ENCODE measurements at regions not wholly inside any gene's neighbourhood (a gene's known extent, or its start where the extent isn't known, plus 50 kb on each side); places are given as distances from the start of the nearest gene placed in this dataset.

DNA sequence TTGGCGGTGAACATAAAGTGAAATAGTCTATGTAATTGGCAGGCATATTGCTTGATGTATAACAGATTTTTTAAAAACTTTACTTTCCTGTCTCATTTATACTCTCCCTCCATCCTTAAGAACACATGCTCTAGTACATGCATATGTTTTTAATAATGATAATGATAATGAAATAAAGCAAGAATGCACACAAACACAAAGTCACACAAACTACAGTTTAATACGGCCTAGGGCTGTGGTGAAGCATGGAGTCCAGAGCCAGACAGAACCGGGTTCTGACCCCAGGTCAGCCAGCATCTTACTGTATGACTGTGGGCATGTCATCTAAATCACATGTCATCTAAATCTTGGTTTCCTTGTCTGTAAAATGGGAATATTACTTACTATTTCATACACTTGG lies 324.9 kb upstream of the NFIA start:
- Histone ChIP-seq H3K4me3 (no peak overlapping the region), H3K27me3 (no peaks in the 10 kb centered on the region), H3K4me1 (ENCODE audit: low read depth) (no peaks in the 10 kb centered on the region), H3K9me3 (ENCODE audit: low read depth) (no peaks in the 10 kb centered on the region), H3K27ac (no peak overlapping the region), H3K36me3 (no peaks in the 10 kb centered on the region)
- TF ChIP-seq, protein P1, sequence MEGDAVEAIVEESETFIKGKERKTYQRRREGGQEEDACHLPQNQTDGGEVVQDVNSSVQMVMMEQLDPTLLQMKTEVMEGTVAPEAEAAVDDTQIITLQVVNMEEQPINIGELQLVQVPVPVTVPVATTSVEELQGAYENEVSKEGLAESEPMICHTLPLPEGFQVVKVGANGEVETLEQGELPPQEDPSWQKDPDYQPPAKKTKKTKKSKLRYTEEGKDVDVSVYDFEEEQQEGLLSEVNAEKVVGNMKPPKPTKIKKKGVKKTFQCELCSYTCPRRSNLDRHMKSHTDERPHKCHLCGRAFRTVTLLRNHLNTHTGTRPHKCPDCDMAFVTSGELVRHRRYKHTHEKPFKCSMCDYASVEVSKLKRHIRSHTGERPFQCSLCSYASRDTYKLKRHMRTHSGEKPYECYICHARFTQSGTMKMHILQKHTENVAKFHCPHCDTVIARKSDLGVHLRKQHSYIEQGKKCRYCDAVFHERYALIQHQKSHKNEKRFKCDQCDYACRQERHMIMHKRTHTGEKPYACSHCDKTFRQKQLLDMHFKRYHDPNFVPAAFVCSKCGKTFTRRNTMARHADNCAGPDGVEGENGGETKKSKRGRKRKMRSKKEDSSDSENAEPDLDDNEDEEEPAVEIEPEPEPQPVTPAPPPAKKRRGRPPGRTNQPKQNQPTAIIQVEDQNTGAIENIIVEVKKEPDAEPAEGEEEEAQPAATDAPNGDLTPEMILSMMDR (IDR thresholded peaks at IDR 0.05; ENCODE audit: low read depth, low read length), result no peak
- DNase-seq (ENCODE audit: low read depth in 1 of 2, low spot score in 1 of 2), result no peak

DNA sequence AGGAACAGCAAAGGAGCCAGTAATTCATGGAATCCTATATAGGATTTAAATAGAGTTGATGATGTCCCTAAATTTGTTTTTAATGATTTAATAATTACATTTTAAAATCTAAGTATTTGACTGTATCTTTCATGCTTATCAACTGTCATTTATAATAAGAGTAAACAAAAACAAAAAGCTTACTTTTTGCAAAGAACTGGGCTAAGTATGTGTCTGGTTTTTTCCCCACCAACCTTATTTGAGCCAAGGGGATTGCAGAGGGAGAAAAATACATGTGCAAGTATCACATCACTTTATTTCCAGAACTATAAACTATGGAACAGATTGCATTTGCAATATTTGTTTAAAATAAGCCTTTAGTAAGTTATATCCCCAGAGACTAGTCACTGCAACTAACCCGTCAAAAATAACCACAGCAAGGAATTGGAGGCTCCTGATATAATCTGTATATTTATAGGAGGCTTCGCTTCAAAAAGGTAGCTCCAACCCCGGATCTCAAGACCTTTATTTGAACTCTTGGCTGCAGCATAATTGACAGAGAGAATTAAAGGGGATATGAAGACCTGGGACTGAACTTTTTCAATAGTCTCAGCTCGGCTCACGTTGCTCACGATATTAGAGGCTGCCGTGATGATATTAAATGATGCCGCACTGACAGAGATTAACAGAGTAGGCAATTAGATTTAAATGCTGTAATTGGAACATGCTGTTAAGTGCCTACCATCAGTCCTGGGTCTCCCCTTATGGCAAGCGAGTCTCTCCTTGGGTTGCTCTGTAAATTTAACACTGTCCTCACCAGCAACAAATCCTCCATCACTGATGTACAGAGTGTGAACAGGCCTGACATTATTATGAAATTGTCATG lies 329.1 kb upstream of the NFIA start:
- no peaks in the 10 kb centered on the region for H3K27me3 ChIP-seq
- H3K4me1 ChIP-seq (ENCODE audit: low read depth), result no peaks in the 10 kb centered on the region
- H3K36me3 ChIP-seq, result no peaks in the 10 kb centered on the region
- H3K9me3 ChIP-seq (ENCODE audit: low read depth), result no peaks in the 10 kb centered on the region
- TF ChIP-seq, protein P1 (IDR thresholded peaks at IDR 0.05; ENCODE audit: low read depth, low read length), result no peak
- H3K27ac ChIP-seq, result no peak overlapping the region
- no peak overlapping the region for H3K4me3 ChIP-seq
- DNase-seq (ENCODE audit: low read depth in 1 of 2, low spot score in 1 of 2), result no peak

DNA sequence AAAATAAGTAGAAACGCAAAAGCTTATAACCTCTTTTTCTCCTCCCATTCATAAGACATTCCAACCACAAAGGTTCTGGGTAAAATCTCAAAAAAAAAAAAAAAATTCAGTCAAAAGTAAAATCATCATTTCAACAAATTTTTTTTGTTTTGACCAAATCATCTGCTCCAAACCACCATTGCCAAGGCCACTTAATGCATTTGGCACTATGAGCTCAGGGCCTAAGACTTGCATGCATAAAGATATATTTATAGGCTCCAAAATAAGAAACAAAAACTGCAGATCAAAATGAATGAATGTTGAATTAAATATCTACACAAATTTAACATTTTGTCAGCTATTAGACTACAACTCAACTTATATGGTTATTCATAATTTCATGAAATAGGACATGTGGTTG lies 331.1 kb upstream of the NFIA start:
- no peaks in the 10 kb centered on the region for H3K36me3 ChIP-seq
- no peaks in the 10 kb centered on the region for H3K27me3 ChIP-seq
- TF ChIP-seq, protein P1 (IDR thresholded peaks at IDR 0.05; ENCODE audit: low read depth, low read length), result no peak
- no peak overlapping the region for H3K27ac ChIP-seq
- DNase-seq (ENCODE audit: low read depth in 1 of 2, low spot score in 1 of 2), result no peak
- H3K4me1 ChIP-seq (ENCODE audit: low read depth), result no peaks in the 10 kb centered on the region
- no peaks in the 10 kb centered on the region for H3K9me3 ChIP-seq (ENCODE audit: low read depth)
- no peak overlapping the region for H3K4me3 ChIP-seq

DNA sequence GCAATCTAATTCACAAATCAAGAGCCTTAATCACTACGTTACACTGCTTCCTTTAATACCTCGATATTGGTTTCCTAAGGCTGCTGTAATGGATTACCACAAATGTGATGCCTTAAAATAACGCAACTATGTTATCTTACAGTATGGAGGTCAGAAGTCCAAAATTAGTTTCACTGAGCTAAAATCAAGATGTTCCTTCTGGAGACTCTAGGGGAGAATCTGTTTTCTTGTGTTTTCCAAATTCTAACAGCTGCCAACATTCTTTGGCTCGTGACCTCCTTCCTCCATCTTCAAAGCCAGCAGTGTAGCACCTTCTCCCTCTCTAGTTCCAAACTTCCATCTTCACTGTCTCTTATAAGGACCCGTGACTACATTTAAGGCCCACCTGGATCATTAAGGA lies 335.0 kb upstream of the NFIA start:
- no peak overlapping the region for H3K4me3 ChIP-seq
- H3K9me3 ChIP-seq (ENCODE audit: low read depth), result no peaks in the 10 kb centered on the region
- no peaks in the 10 kb centered on the region for H3K4me1 ChIP-seq (ENCODE audit: low read depth)
- no peaks in the 10 kb centered on the region for H3K36me3 ChIP-seq
- H3K27me3 ChIP-seq, result no peaks in the 10 kb centered on the region
- TF ChIP-seq, protein P1 (IDR thresholded peaks at IDR 0.05; ENCODE audit: low read depth, low read length), result no peak
- no peak for DNase-seq (ENCODE audit: low read depth in 1 of 2, low spot score in 1 of 2)
- no peak overlapping the region for H3K27ac ChIP-seq

DNA sequence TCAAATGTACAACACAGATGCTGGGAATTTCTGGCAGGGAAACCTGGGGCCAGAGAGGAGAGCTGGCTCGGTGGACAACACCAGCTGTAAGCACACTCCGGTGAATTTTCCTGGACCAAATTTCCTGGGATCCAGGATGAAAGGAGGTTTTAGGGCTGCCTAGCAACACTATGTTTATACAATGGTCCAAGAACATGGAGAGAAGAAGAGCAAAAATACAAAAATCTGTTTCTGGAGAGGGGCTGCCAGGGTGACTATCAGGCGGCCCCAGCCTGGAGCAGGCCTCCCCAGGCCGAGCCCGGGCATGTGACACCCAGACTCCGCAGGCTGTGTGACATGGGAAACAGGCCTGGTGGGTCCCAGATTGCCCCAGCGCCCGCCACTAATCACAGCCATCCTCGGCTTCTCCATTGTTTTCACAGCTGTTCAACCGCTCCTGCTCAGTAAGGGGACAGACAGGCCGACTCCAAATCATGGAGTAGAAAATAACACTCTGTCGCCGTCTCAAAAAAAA lies 336.0 kb upstream of the NFIA start:
- H3K27ac ChIP-seq, result no peak overlapping the region
- no peaks in the 10 kb centered on the region for H3K9me3 ChIP-seq (ENCODE audit: low read depth)
- TF ChIP-seq, protein P1 (IDR thresholded peaks at IDR 0.05; ENCODE audit: low read depth, low read length), result no peak
- no peaks in the 10 kb centered on the region for H3K36me3 ChIP-seq
- no peak for DNase-seq (ENCODE audit: low read depth in 1 of 2, low spot score in 1 of 2)
- H3K4me1 ChIP-seq (ENCODE audit: low read depth), result no peaks in the 10 kb centered on the region
- no peaks in the 10 kb centered on the region for H3K27me3 ChIP-seq
- no peak overlapping the region for H3K4me3 ChIP-seq
